GM21529 (cell line): ENCODE measurements at regions not wholly inside any gene's neighbourhood (a gene's known extent, or its start where the extent isn't known, plus 50 kb on each side); places are given as distances from the start of the nearest gene placed in this dataset.
"Not testable (repeated sequence)": the region's sequence is repeated elsewhere in the genome, so short reads cannot be mapped to it uniquely, and the experiment has no call there.

Source experiments
- ATAC-seq: cut with Tn5 transposase; IDR thresholded peaks from one replicate; pipeline ENCODE4 v1.9.1; 2021; ENCODE audit not compliant: unreplicated experiment

DNA sequence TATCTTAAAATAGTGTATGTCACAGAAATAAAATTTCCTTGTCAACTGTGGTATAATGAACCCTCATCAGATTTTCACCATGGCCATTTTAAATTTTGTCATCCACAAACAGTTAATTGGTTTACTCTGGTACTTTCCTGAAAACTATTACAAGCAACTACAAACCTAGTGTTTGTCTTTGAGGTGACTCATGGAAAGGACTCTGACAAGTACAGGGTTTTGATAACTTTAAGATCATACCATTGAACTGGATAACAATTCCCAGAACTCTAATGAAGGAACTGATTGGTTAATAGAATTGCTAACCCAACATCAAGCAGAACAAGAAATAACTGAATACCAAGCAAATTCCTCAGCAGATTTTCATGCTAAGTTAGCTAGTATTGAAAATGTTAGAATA is 237.7 kb upstream of the IPO5 start:
- no peak for ATAC-seq

DNA sequence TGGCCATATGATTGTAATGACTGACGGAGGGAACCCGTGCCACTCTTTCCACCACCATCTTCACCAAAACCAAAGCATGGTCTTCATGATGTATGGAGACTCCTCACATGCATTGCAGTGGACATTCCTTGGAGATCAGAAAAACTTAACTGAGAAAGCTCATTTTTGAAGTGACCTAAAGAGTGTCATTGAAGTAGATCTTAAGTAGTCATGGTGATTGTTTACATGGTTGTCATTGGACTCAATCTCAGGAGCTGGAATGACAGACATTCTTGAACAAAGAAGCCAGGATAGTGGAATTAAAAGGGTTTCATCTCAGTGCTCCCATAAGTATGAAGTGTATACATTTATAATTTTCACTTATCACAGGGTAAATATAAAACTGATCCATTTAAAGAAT is 236.7 kb upstream of the IPO5 start:
- ATAC-seq: no peak

DNA sequence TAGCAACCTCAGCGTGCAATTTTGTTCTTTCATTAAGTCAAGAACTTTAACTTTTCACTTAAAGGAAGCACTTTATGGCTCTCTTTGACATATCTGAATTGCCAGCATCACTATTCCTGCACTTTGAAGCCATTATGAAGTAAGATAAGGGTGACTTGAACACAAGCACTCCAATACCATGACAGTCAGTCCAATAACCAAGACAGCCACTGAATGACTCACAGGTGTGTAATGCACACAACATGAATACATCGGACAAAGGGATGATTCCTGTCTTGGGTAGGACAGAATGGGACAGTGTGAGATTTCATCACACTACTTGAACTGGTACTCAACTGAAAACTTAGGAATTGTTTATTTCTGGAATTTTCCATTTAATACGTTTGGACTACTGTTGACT is 233.7 kb upstream of the IPO5 start:
- ATAC-seq: no peak

DNA sequence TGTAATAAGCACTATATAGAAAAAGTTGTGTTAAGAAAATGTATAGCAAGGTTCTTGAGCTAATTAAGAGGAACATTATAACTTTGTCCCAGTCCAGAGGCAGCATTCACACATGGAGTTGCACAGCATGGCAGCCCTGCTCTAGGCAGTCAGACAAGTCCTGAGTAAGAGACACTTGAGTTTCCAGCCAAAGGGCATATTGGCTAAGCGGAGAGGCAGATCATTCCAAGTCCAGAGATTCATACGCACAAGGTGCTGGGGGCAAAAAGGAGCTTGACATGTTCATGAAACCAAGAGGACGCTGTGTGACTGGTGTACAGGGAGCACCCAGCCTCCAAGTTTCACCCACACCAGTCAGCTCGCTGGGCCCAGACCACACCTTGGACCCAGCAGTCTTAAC is 232.6 kb upstream of the IPO5 start:
- ATAC-seq: no peak

DNA sequence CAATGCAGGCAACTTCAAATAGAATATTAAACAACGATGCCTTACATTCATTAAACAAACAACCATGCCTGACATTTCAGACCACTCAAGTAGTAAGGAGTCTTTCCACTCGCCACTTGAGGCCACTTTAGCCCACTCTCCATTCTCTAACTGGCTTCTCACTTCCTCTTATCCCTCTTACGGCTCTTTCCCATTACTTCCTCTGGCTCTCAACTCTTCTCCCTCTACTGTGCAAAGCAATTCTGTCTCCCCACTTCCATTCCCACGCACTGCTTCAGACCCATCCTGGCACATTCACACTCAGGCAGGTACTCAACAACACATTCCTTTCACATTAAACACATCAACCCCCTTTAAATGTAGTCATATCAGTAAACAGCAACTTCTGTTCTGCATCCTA is 229.8 kb upstream of the IPO5 start:
- ATAC-seq: no peak

DNA sequence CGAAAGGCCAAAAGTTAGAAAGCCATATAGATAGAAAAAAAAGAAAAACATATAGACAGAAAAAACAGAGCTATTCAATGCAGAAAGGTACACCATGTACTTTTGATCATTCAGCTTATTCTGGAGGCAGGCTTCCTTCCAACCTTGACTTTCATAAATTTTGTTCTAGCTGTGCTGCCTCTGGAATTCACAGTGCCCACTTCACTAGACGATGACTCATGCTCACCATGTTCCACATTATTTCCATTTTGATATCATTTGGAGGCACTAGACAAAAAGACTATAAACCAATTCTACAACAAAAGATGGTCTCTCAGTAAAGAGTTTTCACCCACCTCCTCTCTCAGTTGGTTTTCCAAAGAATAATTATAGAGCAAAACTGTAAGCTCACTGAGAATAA is 229.0 kb upstream of the IPO5 start:
- ATAC-seq: no peak

DNA sequence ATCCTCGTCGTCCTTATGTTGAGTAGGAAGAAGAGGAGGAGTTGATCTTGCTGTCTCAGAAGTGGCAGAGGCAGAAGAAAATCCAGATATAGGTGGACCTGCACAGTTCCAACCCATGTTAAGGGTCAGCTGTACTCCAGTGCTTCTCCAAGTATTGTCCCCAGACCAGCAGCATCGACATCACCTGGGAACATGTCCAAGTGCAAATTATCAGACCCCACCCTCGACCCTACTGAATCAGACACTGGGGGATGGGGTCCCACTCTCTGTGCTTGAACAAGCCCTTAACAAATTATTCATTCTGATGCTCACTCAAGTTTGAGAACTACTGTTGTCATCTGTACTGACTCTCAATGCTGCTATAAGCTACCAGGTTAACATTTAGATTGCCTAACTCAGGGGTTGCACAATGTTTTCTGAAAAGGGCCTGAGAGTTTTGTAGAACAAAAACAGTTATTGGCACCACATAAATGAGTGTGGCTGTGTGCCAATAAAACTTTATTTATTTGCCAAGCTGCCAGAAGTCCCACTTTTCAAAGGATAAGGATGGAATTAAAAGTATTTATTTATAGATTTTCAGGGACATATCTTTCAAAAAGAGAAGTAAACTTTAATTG is 226.7 kb upstream of the IPO5 start:
- ATAC-seq: no peak

DNA sequence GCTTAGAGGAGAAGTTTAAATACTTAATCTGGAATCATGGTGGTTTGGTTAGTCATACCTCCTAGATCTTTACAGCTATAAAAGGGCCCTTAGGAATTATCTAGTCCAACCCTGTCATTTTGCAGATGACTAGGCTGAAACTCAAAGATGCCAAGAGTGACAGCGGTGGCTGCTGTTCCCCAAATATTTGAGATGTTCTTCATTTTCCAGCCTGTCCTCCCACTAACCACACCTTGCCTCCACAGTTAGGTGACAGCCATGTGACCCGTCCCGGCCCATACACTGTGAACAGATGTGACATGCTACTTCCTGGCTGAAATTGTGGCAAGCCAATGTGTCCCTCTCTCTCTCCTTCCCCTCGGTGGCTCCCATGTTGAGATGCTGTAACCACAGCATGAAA is 225.5 kb upstream of the IPO5 start:
- ATAC-seq: no peak

DNA sequence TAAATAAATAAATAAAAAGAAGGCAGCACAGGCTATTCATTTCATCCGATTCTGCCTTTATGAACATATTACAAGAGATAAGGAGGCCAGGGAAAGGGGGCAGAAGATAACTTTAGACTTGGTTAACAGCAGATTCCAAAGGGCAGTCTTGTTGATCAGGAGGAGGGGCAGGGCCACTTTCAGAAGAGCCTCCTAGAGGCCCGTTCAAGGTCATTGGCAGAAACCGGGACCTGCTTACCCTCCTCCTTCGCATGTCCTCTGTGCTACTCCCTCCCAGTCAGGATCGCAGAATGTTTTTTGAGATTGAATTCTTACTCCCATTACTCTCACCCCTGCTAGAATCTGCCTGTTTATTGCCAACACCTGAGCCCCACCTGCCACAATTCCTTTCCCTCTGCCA is 217.0 kb upstream of the IPO5 start:
- no peak for ATAC-seq

DNA sequence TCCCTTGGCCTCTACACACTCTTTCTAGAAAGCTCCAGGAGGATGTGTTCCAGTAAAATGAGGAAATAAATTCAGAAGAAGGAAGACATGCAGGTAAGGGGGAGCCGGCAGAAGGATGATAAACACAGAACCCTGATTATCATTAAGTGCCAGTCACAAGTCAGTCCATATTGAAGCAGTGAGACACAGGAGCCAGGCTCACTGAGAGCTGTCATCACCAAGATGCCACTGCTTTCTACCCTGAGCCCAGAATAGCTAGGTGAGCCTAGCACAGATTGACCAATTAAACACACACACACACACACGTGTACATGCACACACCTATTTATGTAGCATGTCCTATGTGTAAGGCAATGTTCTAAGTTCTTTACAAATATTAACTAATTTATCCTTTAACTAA is 211.4 kb upstream of the IPO5 start:
- ATAC-seq: no peak

DNA sequence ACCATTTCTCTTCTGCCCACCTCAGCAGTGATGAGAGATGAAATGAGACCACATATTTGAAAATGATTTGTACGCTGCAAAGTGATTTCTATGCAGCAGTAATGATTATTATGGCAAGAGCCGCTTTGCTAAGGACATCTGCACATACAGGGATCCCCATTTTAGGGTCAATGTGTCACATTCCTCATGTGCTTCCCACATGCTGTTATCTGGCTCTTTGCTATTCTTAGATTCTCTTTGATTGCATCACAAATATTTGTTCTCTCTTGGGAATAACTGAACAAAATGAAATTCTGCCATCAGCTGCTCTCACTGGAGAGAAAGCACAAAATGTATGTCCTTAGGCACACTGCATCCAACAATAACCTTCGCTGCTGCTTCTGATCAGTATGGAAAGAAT is 209.5 kb upstream of the IPO5 start:
- ATAC-seq: no peak

DNA sequence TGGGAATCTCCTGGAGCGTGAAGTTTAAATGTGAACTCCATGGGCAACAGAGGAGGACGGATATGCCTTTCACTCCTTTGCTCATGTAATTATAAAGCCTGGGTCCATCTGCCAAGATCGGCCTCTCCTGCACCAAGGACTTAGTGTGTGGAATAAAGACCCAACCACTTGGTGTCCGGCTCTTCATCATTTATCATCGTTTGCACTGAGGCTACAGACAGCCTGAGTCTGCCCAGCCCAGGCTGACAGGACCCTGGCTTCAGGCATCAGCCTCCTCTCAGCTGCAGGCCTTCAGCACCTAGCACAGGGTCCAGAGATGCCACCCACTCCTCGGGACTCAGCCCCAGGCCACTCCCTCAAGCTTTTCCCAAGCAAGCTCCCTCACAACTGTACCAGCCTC is 206.8 kb upstream of the IPO5 start:
- no peak for ATAC-seq

DNA sequence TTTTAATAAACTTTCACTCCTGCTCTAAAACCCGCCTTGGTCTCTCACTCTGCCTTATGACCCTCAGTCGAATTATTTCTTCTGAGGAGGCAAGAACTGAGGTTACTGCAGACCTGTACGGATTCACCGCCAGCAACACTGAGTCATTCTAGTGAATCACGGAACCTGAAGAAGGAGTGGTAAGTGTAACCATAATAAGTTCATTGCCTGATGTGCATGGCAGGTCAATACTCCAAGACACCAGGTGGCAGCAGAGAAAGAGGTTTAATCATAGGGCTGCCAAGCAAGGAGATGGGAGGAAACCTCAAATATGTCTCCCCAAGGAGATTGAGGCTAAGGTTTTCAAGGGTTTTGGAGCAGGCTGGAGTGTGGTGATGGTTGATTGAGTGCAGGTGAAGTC is 204.3 kb upstream of the IPO5 start:
- no peak for ATAC-seq

DNA sequence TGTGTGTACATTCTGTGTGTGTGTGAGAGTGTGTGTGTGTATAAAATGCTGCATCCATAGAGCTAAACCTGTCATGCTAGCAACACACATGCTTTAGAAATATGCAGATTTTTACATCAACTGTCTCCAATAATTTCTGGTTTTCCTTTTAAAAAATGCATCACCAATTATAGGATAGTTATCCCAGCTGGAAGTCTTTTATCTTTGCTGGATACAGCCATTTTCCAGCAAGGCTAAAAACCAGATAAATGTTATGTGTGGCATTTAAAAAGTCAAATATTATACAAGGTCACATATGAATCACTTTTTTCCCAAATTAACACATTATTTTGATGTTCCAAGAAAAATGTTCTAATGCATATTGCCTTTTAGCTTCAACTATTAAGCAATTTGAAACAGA is 202.0 kb upstream of the IPO5 start:
- no peak for ATAC-seq

DNA sequence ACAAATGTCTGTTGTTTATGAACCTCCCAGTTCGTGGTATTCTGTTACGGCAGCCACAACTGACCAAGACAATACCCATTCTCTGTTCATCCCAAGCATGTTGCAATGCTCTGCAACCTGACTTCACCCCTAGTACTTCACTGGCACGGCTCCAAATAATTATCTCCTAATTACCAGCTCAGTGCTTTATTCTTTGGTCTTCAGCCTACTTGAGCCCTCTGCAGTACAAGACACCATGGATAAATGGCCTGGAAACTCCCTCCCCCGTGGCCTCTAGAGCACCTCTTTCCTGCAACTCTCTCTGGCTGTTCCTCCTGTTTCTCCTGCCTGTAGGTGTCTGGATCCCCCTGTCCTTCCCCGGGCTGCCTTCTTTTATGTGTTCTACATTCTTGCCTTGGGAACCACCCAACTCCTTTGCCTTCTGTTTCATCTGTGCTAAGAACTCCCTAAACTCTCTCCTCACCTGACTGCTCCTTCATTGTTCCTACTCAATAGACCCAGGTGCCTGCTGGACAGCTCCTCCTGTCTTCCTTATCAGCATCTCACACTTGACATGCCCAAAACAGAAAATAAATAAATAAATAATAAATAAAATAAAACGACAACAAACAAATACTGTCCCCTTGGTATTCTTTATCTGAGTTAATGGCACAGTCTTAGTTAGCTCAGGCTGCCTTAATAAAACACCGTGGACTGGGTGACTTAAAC is 200.4 kb upstream of the IPO5 start:
- no peak for ATAC-seq

DNA sequence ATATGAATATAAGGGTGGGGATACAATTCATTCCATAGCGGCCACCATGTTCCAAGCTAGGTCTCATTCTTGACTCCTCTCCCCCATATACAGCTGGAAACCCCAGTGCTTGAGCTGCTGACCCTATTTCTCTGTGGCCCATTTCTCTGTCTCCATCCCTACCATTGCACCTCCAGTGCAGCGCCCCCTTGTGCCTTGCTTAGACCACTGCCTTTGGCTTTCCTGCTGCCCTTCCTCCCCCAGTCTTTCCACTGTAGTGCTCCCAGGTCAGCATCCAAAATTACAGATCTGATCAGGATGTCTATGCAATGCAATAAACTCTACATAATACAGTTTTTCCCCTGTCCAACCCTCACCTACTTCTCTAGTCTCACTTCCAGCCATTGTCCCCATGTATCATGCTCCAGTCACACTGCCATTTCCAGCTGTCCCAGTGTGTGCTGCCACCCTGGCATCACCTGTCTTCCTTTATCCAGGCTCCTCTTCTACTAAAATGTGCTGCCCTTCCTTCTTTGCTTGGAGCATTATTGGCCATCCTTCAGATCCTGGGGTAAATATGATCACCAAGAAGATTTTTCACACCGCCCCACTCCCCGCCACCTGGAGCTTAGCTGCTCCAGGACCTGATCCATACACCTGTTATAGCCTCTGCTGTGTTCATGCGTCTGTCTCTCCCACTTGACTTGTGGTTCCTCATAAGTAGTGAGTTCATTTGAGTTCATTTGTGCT is 199.4 kb upstream of the IPO5 start:
- no peak for ATAC-seq

DNA sequence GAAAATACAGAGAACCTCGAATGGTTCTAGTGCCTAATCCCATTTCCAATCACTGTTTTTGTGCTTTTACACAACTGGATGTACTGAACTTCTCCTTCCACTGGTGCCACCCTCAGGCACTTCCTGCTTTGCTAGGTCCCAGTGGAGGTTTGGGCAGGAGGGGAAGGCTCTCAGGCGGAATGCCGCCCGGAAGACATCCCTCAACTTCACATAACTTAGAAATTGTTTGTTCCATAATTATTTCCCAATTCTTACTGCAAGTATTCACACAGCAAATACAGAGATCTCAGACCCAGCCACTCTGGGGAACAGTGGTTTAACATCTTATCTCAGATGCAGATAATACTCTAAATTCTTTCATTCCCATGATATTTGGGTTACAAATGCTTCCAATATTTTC is 195.7 kb upstream of the IPO5 start:
- no peak for ATAC-seq

DNA sequence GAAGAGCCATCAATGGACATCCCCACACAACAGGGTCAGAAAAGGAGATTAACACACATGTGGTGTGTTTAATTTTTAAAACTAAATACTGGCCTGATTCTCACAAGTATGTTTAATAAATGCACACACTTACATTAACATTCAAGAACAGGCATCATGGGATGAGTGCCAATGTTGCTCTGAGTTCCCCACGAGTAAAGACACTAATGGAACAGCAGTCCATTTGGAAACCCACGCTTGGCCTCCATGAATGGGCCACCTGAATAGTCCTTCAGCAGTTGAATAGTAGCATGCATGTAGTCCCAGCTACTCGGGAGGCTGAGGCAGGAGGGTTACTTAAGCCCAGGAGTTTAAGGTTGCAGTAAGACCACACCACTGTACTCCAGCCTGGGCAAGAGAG is 195.2 kb upstream of the IPO5 start:
- ATAC-seq: no peak

DNA sequence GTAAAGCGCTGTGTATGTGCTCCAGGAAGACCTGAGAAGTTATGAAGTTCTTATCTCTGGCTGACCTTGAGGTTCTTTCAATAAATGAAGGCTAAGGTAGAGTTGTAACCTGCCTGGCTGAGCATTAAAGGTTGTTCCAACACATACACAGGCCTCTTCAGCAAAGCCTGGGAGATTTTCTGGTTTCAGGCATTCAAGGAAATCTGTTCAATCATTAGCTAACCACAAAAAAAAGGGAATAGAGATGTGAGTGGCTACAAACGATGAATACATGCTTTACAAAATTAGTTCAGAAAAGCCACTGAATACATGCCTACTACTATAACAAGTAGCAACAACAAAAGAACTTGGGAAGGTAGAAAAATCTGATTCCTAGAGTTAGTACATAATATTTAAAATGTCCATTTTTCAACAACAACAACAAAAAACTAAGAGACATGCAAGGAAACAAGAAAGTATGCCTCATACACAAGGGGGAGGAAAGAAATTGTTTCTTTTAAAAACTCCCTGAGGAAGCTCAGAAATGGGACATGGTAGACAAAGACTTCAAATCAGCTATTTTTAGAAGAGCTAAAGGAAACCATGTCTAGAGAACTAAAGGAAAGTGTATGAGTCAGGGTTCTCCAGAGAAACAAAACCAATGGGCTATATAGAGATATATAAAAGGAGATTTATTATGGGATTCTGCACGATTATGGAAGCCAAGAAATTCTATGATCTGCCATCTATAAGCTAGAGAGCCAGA is 191.5 kb upstream of the IPO5 start:
- no peak for ATAC-seq

DNA sequence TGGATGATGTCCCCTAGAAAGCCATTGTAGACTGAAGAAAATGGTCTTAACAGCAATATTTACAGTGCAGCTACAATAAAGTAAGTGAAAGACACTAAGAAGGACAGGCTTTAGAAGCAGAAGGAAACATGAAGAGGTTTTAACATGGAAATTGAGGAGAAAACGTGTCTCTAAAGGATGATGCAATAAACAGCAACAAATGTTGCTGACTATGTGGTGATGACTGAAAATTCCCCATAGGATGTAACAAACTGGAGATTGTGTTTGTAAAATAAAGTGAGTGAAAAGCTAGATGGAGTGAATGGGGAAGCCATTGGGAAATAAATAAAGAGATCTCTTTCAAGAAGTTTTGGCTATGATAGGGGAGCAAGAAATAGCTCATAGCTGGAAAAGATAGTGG is 186.7 kb upstream of the IPO5 start:
- ATAC-seq: no peak

DNA sequence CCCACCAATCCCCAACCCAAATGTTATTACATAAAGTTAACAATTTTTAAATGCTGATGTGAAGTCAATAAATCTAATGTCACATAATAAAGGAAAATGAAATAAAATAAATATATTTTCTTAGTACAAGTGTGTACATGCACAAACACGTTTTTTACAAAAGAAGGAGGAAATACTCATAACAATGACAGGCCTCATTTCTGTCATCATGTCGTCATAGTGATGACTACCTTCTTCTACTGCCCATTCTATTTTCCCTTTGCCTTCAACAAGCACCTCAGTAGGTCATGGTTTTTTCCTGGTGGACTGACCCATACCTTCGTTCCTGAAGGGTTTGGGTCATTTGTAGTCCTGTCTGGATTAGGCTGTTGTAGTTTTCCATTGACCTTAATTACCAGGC is 185.3 kb upstream of the IPO5 start:
- ATAC-seq: no peak

DNA sequence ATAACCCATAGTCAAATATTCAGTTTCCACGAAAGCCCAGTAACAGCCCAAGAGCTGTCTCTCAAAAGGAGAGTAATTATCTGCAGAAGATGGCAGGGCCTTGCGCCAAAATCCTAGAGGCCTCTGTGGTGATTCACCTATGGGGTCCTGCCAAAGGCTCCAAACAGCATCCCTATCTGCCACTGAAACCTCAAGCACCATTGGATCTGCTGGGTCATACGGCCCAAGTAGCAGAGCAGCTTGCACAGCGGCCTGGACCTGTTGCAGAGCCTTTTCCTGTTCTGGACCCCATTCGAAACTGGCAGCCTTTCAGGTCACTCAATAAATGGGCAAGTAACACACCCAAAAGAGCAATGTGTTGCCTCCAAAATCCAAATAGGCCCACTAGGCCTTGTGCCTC is 183.2 kb upstream of the IPO5 start:
- ATAC-seq: not testable (repeated sequence)
